WTC11 (cell line): ENCODE measurements at regions not wholly inside any gene's neighbourhood (a gene's known extent, or its start where the extent isn't known, plus 50 kb on each side); places are given as distances from the start of the nearest gene placed in this dataset.

ENCODE experiments used
- ATAC-seq: fragments of 200-7000 bp; cut with Tn5 transposase; 2 replicates; pipeline ENCODE4 v1.10.0; 2021; ENCODE audit warnings: mild to moderate bottlenecking, moderate library complexity
- CTCF ChIA-PET: fragments of 300-600 bp; sonication (Branson Sonifier 250); formaldehyde crosslinking; loops from one replicate; lab custom pipeline; 2021; ENCODE audit warnings: antibody characterized with exemption; lab: Charles Lee
- POLR2A ChIA-PET: fragments of 350-600 bp; sonication (Branson Sonifier 250); formaldehyde crosslinking; loops from one replicate; lab custom pipeline; 2021; ENCODE audit warnings: antibody characterized with exemption; lab: Charles Lee
- DNase-seq: peaks from one replicate; pipeline ENCODE4 v3.0.0; 2021; ENCODE audit warnings: low spot score
- H3K27ac Mint-ChIP-seq: 2 replicates; pipeline ENCODE4 v1.8.0; 2021; ENCODE audit warnings: mixed read lengths
- H3K27me3 Mint-ChIP-seq: 2 replicates; pipeline ENCODE4 v1.8.0; 2021; ENCODE audit warnings: low read depth, mild to moderate bottlenecking, moderate library complexity, mixed read lengths
- H3K36me3 Mint-ChIP-seq: 2 replicates; pipeline ENCODE4 v1.8.0; 2021; ENCODE audit warnings: mixed read lengths
- H3K4me1 Mint-ChIP-seq: 2 replicates; pipeline ENCODE4 v1.8.0; 2022; ENCODE audit warnings: mixed read lengths
- H3K4me3 Mint-ChIP-seq: 2 replicates; pipeline ENCODE4 v1.8.0; 2021; ENCODE audit warnings: mild to moderate bottlenecking, moderate library complexity, mixed read lengths
- H3K9me3 Mint-ChIP-seq: 2 replicates; pipeline ENCODE4 v1.8.0; 2021; ENCODE audit warnings: mixed read lengths
- ELF4 ChIP-seq: sonication (generic); formaldehyde crosslinking; IDR thresholded peaks from 2 replicates; pipeline ENCODE4 v1.8.1; 2022; ENCODE audit warnings: low read depth, mild to moderate bottlenecking, moderate library complexity, missing genetic modification reagents
- ETV6 ChIP-seq: sonication (generic); formaldehyde crosslinking; IDR thresholded peaks from 2 replicates; pipeline ENCODE4 v1.8.1; 2022; ENCODE audit warnings: mild to moderate bottlenecking, missing genetic modification reagents
- FOXJ3 ChIP-seq: sonication (generic); formaldehyde crosslinking; IDR thresholded peaks from 2 replicates; pipeline ENCODE4 v1.9.0; 2021; ENCODE audit warnings: missing genetic modification reagents, mild to moderate bottlenecking, borderline replicate concordance
- FOXK1 ChIP-seq: sonication (generic); formaldehyde crosslinking; IDR thresholded peaks from 2 replicates; pipeline ENCODE4 v1.8.0; 2022; ENCODE audit warnings: mild to moderate bottlenecking, moderate library complexity, missing genetic modification reagents
- GABPB1 ChIP-seq: sonication (generic); formaldehyde crosslinking; IDR thresholded peaks from 2 replicates; pipeline ENCODE4 v1.8.1; 2023; ENCODE audit warnings: mild to moderate bottlenecking, missing genetic modification reagents
- IRF2 ChIP-seq: sonication (generic); formaldehyde crosslinking; IDR thresholded peaks from 2 replicates; pipeline ENCODE4 v1.8.0; 2022; ENCODE audit warnings: low read depth, missing genetic modification reagents, borderline replicate concordance
- NR2C2 ChIP-seq: sonication (generic); formaldehyde crosslinking; IDR thresholded peaks from 2 replicates; pipeline ENCODE4 v1.8.0; 2022; ENCODE audit warnings: mild to moderate bottlenecking, missing genetic modification reagents
- NR3C1 ChIP-seq: sonication (generic); formaldehyde crosslinking; conservative IDR thresholded peaks from 2 replicates; pipeline ENCODE4 v1.8.1; 2023; ENCODE audit warnings: low read depth, mild to moderate bottlenecking, missing genetic modification reagents
- OVOL2 ChIP-seq: fragments of 250-450 bp; sonication (Bioruptor Pico); IDR thresholded peaks from 2 replicates; pipeline ENCODE4 v1.9.0; 2021; ENCODE audit warnings: mild to moderate bottlenecking, borderline replicate concordance
- SOX15 ChIP-seq: fragments of 250-450 bp; sonication (Bioruptor Pico); IDR thresholded peaks from 2 replicates; pipeline ENCODE4 v1.9.0; 2021; ENCODE audit warnings: mild to moderate bottlenecking
- ZBTB21 ChIP-seq: sonication (generic); formaldehyde crosslinking; IDR thresholded peaks from 2 replicates; pipeline ENCODE4 v1.8.1; 2023; ENCODE audit warnings: mild to moderate bottlenecking, missing genetic modification reagents, borderline replicate concordance
- TF ChIP-seq, protein P1 (sequence below): sonication (generic); formaldehyde crosslinking; IDR thresholded peaks from 2 replicates; pipeline ENCODE4 v1.8.0; 2023; ENCODE audit warnings: mild to moderate bottlenecking, missing genetic modification reagents
- TF ChIP-seq, protein P2 (sequence below): sonication (generic); formaldehyde crosslinking; conservative IDR thresholded peaks from 2 replicates; pipeline ENCODE4 v1.8.1; 2022; ENCODE audit warnings: mild to moderate bottlenecking, missing genetic modification reagents
- TF ChIP-seq, protein P3 (sequence below): fragments of 250-450 bp; sonication (Bioruptor Pico); IDR thresholded peaks from 2 replicates; pipeline ENCODE4 v2.1.2; 2022; ENCODE audit warnings: mild to moderate bottlenecking, moderate library complexity
- TF ChIP-seq, protein P4 (sequence below): sonication (generic); formaldehyde crosslinking; IDR thresholded peaks from 2 replicates; pipeline ENCODE4 v1.8.1; 2023; ENCODE audit warnings: mild to moderate bottlenecking, moderate library complexity, missing genetic modification reagents
- TF ChIP-seq, protein P5 (sequence below): sonication (generic); formaldehyde crosslinking; IDR thresholded peaks from 2 replicates; pipeline ENCODE4 v1.8.1; 2023; ENCODE audit warnings: mild to moderate bottlenecking, missing genetic modification reagents
- TF ChIP-seq, protein P6 (sequence below): sonication (generic); formaldehyde crosslinking; IDR thresholded peaks from 2 replicates; pipeline ENCODE4 v1.8.0; 2022; ENCODE audit warnings: missing genetic modification reagents
- TF ChIP-seq, protein P7 (sequence below): sonication (generic); formaldehyde crosslinking; IDR thresholded peaks from 2 replicates; pipeline ENCODE4 v1.8.0; 2022; ENCODE audit warnings: mild to moderate bottlenecking, missing genetic modification reagents

DNA sequence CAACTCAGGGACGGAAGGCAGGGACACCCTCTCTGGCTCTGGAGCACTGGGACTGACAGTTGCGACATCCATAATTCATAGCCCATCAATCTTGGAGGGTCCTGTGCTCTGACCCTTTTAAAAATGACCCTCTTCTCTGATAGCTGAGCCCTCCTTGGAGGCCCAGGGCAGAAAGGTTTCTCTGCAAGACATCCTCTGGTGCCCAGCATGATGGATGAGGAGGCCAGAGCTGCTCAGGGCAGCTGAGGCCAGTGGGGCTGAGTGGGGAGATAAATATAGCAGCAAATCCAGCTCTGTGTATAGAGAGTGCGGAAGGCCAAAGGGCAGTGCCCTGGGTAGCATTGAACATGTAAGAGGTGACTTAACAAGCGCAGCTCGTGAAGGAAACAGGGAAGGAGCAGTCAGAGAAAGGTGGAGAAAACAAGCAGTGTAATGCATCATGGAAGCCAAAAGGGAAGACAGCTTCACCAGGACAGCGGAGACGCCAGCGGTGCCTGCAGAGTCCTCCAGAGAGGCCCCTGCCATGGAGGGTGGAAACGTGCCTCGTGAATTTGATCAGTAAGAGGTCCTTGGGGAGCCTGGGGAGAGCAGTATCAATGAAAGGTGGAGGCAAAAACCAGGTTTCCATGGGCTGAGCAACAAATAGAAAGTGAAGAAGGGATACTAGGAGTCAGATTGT is 50.4 kb upstream of the FMOD start:
- DNase-seq = no peak
- no peaks in the 10 kb centered on the region for H3K9me3 Mint-ChIP-seq
- peaks cover 3% of the 10 kb centered on the region; the same call in 1 of the 2 replicates for H3K27me3 Mint-ChIP-seq
- CTCF ChIA-PET = interaction anchor here (0.9 to 1.4 kb wide), 2 partner anchors 22 to 39 kb away, joined by 3 read pairs; no protein-coding TSS in a partner anchor
- H3K36me3 Mint-ChIP-seq = no peaks in the 10 kb centered on the region
- ATAC-seq = no peak
- TF ChIP-seq, protein P1, sequence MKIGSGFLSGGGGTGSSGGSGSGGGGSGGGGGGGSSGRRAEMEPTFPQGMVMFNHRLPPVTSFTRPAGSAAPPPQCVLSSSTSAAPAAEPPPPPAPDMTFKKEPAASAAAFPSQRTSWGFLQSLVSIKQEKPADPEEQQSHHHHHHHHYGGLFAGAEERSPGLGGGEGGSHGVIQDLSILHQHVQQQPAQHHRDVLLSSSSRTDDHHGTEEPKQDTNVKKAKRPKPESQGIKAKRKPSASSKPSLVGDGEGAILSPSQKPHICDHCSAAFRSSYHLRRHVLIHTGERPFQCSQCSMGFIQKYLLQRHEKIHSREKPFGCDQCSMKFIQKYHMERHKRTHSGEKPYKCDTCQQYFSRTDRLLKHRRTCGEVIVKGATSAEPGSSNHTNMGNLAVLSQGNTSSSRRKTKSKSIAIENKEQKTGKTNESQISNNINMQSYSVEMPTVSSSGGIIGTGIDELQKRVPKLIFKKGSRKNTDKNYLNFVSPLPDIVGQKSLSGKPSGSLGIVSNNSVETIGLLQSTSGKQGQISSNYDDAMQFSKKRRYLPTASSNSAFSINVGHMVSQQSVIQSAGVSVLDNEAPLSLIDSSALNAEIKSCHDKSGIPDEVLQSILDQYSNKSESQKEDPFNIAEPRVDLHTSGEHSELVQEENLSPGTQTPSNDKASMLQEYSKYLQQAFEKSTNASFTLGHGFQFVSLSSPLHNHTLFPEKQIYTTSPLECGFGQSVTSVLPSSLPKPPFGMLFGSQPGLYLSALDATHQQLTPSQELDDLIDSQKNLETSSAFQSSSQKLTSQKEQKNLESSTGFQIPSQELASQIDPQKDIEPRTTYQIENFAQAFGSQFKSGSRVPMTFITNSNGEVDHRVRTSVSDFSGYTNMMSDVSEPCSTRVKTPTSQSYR (CRISPR knock-in tag) = no peak
- H3K27ac Mint-ChIP-seq = no peak overlapping the region
- peaks cover 16% of the 10 kb centered on the region for H3K4me1 Mint-ChIP-seq
- H3K4me3 Mint-ChIP-seq = no peak overlapping the region
- POLR2A ChIA-PET = no interaction called here

DNA sequence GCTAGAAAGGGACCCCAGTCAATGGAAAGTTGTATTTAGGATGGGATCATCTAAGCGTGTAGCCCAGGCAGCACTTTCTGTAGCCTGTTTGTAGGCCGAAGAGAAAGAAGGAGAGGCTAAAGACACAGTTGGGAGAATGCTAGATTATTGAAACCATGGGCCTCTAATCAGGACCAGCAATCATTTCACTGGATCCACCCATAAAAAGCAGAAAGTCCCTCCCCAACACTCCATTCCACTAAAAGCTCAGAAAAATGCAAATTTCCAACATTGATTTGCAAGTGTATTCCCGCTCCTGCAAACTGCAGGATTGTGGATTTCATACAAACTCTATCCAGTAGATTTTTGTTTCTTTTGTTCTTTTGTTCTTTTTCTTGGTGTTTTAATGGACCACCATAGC is 51.2 kb upstream of the FMOD start:
- Mint-ChIP-seq H3K9me3 (no peaks in the 10 kb centered on the region), H3K4me3 (no peak overlapping the region), H3K27ac (no peak overlapping the region)

DNA sequence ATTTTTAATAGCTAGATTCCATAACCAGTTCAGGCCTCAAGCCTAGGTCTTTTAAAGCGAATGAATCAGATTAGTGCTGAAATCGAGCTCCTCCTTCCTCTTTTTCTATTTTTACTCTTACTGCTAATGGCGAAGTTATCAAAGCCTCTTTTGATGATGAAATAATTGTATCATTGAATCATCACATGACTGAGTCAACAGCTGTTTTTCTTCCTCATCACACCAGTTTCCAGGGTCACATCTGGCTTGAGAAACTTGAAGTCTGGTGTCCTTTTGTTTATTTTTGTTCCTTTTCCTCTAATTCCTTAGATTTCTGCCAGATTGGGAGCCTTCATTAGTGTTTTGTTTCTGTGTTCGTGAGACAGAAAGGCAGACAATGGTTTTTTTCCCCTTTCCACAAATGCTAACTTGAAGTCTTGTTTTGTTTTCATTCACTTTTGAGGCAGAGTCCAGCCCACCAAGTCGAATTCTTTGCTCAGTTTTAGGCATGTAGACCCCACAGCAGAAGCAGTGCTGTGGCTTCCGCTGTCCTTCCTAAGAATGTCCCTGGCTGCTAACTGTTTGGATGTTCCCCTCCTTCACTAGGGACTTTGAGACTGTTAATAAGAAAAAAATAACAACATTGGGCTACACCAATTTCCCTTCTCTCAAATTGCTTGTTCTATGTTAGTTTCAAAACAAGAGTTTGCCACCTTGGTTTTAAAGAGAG is 51.9 kb upstream of the FMOD start:
- ChIA-PET POLR2A (no interaction called here), CTCF (interaction anchor here (1.1 to 1.2 kb wide), 4 partner anchors 48 to 85 kb away, joined by 3 to 4 read pairs (median 4); no protein-coding TSS in a partner anchor)
- H3K4me3 Mint-ChIP-seq = no peak overlapping the region
- DNase-seq (no peak), ATAC-seq (no peak)
- H3K27me3 Mint-ChIP-seq = peaks cover 3% of the 10 kb centered on the region; the same call in 1 of the 2 replicates
- no peak overlapping the region for H3K27ac Mint-ChIP-seq
- H3K4me1 Mint-ChIP-seq = peaks cover 16% of the 10 kb centered on the region
- no peaks in the 10 kb centered on the region for H3K36me3 Mint-ChIP-seq
- no peaks in the 10 kb centered on the region for H3K9me3 Mint-ChIP-seq
- no peak for TF ChIP-seq FOXJ3 (CRISPR knock-in tag)
- TF ChIP-seq, protein P2, sequence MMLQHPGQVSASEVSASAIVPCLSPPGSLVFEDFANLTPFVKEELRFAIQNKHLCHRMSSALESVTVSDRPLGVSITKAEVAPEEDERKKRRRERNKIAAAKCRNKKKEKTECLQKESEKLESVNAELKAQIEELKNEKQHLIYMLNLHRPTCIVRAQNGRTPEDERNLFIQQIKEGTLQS (CRISPR knock-in tag) = no peak
- TF ChIP-seq ETV6 (CRISPR knock-in tag) = no peak
- TF ChIP-seq, protein P3, sequence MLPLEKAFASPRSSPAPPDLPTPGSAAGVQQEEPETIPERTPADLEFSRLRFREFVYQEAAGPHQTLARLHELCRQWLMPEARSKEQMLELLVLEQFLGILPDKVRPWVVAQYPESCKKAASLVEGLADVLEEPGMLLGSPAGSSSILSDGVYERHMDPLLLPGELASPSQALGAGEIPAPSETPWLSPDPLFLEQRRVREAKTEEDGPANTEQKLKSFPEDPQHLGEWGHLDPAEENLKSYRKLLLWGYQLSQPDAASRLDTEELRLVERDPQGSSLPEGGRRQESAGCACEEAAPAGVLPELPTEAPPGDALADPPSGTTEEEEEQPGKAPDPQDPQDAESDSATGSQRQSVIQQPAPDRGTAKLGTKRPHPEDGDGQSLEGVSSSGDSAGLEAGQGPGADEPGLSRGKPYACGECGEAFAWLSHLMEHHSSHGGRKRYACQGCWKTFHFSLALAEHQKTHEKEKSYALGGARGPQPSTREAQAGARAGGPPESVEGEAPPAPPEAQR (CRISPR knock-in tag) = no peak
- no peak for TF ChIP-seq OVOL2 (CRISPR knock-in tag)
- no peak for TF ChIP-seq ZBTB21 (CRISPR knock-in tag)
- TF ChIP-seq, protein P4, sequence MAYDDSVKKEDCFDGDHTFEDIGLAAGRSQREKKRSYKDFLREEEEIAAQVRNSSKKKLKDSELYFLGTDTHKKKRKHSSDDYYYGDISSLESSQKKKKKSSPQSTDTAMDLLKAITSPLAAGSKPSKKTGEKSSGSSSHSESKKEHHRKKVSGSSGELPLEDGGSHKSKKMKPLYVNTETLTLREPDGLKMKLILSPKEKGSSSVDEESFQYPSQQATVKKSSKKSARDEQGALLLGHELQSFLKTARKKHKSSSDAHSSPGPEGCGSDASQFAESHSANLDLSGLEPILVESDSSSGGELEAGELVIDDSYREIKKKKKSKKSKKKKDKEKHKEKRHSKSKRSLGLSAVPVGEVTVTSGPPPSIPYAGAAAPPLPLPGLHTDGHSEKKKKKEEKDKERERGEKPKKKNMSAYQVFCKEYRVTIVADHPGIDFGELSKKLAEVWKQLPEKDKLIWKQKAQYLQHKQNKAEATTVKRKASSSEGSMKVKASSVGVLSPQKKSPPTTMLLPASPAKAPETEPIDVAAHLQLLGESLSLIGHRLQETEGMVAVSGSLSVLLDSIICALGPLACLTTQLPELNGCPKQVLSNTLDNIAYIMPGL (CRISPR knock-in tag) = no peak
- TF ChIP-seq, protein P5, sequence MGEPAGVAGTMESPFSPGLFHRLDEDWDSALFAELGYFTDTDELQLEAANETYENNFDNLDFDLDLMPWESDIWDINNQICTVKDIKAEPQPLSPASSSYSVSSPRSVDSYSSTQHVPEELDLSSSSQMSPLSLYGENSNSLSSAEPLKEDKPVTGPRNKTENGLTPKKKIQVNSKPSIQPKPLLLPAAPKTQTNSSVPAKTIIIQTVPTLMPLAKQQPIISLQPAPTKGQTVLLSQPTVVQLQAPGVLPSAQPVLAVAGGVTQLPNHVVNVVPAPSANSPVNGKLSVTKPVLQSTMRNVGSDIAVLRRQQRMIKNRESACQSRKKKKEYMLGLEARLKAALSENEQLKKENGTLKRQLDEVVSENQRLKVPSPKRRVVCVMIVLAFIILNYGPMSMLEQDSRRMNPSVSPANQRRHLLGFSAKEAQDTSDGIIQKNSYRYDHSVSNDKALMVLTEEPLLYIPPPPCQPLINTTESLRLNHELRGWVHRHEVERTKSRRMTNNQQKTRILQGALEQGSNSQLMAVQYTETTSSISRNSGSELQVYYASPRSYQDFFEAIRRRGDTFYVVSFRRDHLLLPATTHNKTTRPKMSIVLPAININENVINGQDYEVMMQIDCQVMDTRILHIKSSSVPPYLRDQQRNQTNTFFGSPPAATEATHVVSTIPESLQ = no peak

More for the DNA sequence above, 51.2 kb upstream of the FMOD start:
- peaks cover 16% of the 10 kb centered on the region for H3K4me1 Mint-ChIP-seq
- TF ChIP-seq GABPB1 (CRISPR knock-in tag) (no peak), ELF4 (CRISPR knock-in tag) (no peak), FOXK1 (no peak), NR2C2 (CRISPR knock-in tag) (no peak), IRF2 (no peak), NR3C1 (CRISPR knock-in tag) (no peak), SOX15 (CRISPR knock-in tag) (no peak)
- TF ChIP-seq, protein P6, sequence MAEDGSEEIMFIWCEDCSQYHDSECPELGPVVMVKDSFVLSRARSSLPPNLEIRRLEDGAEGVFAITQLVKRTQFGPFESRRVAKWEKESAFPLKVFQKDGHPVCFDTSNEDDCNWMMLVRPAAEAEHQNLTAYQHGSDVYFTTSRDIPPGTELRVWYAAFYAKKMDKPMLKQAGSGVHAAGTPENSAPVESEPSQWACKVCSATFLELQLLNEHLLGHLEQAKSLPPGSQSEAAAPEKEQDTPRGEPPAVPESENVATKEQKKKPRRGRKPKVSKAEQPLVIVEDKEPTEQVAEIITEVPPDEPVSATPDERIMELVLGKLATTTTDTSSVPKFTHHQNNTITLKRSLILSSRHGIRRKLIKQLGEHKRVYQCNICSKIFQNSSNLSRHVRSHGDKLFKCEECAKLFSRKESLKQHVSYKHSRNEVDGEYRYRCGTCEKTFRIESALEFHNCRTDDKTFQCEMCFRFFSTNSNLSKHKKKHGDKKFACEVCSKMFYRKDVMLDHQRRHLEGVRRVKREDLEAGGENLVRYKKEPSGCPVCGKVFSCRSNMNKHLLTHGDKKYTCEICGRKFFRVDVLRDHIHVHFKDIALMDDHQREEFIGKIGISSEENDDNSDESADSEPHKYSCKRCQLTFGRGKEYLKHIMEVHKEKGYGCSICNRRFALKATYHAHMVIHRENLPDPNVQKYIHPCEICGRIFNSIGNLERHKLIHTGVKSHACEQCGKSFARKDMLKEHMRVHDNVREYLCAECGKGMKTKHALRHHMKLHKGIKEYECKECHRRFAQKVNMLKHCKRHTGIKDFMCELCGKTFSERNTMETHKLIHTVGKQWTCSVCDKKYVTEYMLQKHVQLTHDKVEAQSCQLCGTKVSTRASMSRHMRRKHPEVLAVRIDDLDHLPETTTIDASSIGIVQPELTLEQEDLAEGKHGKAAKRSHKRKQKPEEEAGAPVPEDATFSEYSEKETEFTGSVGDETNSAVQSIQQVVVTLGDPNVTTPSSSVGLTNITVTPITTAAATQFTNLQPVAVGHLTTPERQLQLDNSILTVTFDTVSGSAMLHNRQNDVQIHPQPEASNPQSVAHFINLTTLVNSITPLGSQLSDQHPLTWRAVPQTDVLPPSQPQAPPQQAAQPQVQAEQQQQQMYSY (CRISPR knock-in tag) = no peak
- TF ChIP-seq, protein P7, sequence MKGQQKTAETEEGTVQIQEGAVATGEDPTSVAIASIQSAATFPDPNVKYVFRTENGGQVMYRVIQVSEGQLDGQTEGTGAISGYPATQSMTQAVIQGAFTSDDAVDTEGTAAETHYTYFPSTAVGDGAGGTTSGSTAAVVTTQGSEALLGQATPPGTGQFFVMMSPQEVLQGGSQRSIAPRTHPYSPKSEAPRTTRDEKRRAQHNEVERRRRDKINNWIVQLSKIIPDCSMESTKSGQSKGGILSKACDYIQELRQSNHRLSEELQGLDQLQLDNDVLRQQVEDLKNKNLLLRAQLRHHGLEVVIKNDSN = no peak
- no peaks in the 10 kb centered on the region for H3K36me3 Mint-ChIP-seq
- DNase-seq (no peak), ATAC-seq (no peak)
- ChIA-PET CTCF (interaction anchor here (1.1 to 1.2 kb wide), 4 partner anchors 49 to 86 kb away, joined by 3 to 4 read pairs (median 4); no protein-coding TSS in a partner anchor), POLR2A (no interaction called here)
- H3K27me3 Mint-ChIP-seq = peaks cover 3% of the 10 kb centered on the region; the same call in 1 of the 2 replicates
